Erythroblast (primary cell): ENCODE measurements at regions not wholly inside any gene's neighbourhood (a gene's known extent, or its start where the extent isn't known, plus 50 kb on each side); places are given as distances from the start of the nearest gene placed in this dataset.

Experiments
- GATA1 ChIP-seq: IDR thresholded peaks from 2 replicates; pipeline ENCODE4 v1.6.1; 2011; ENCODE audit warnings: low read depth, mild to moderate bottlenecking, control low read depth, low read length, moderate library complexity
- POLR2A ChIP-seq: IDR thresholded peaks from 2 replicates; pipeline ENCODE4 v1.6.1; 2011; ENCODE audit warnings: mild to moderate bottlenecking, low read length

- TF ChIP-seq POLR2A (no peak), GATA1 (no peak)
Observed at GRCh38 chr2:151042964-151043363, 218.7 kb downstream of the RBM43 start.
